GM18508 (cell line): ENCODE measurements at regions not wholly inside any gene's neighbourhood (a gene's known extent, or its start where the extent isn't known, plus 50 kb on each side); places are given as distances from the start of the nearest gene placed in this dataset.

Source experiments
- ATAC-seq: cut with Tn5 transposase; IDR thresholded peaks from one replicate; pipeline ENCODE4 v1.9.1; 2021; ENCODE audit warnings: moderate number of reproducible peaks; ENCODE audit not compliant: insufficient read depth, unreplicated experiment

DNA sequence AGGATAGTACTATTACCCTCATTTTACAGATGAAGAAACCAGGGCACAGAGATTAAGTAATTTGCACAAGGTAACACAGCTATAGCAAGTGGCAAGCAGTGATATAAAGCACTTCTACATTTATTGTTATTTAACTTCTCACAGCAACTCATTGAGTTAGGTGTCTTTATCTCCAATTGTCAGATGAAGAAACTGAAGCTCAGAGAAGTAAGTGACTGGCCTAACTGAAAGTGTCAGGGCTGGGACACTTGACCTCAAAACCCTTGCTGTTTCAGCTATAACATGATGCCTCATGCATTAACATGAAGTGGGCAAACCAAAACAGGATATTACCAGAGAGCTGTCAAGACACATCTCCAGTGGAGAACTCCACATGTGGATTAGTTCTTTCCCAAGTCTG is 65.8 kb upstream of the LEKR1 start:
- ATAC-seq, result peak; percentile 85

- no peak for ATAC-seq
Measured at GRCh38 chr3:156761007-156761406, 65.1 kb upstream of the LEKR1 start.

GRCh38 chr3:156761713-156762451 is 64.3 kb upstream of the LEKR1 start:
- no peak for ATAC-seq

DNA sequence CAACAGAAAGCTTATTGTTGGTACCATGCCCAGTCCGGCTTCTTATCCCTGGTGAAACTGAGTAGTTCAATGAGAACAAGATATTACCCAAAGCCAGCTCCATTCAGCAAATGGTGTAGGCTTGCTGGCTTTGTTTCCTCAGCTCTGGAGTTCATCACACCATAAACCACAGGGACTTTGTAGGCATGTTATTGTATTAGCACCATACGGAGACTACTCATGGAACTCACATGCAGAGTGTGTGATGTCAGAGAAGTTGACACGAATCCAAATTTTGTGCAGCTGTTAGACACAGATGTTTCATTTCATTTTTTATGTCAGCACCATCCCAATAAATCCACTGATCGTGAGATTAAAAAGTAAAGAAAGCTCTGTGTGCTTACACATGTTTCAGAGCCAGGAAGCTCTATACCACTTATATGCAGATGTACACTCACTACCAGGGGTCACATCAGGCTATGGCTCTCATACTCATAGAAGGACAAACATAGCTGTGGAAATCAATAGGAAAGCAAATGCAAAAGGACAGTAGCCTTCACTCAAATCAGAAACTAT is 63.4 kb upstream of the LEKR1 start:
- no peak for ATAC-seq

DNA sequence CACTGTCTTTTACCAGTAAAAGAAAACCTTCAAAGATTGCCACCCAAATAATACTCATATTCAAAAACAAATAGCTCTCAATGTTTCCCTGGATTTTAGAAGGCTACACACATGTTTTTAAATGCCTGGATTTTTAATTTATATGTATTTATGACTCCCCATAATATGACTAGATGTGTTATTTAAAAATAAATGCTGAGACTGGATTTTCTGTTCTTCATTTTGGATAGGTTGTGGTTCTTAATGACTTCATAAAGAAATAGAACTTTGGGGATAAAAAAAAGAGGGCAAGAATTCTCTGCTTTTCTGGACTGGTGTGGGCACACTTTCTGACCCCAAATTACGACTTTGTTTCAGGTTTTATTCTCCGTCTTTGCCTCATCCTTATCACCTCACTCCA is 62.8 kb upstream of the LEKR1 start:
- no peak for ATAC-seq

DNA sequence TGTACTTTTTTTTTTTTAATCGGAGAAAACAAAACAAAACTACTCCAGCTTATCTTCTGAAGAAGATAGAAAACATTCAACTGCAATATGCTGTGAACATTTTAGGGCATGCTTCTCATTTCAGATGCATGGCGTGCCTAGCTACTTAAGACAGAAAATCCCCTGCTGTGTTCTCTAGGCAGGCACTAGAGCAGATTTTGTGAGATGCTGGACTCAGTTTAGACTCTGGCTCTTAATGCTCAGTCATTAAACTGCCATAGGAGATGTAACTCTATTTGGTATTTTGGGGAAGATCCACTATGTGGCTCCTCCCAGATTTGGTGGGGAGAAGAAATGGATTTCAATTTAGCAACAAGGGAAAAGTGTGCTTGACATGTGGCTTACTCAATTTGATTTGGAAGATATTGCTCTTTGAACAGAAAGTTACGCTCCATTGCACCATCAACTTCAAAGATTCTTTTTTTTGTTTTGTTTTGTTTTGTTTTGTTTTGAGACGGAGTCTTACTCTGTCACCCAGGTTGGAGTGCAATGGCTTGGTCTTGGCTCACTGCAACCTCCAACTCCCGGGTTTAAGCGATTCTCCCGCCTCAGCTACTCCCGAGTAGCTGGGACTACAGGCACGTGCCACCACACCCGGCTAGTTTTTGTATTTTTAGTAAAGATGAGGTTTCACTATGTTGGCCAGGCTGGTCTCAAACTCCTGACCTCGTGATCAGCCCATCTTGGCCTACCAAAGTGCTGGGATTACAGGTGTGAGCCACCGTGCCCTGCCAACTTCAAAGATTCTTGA is 62.0 kb upstream of the LEKR1 start:
- no peak for ATAC-seq

DNA sequence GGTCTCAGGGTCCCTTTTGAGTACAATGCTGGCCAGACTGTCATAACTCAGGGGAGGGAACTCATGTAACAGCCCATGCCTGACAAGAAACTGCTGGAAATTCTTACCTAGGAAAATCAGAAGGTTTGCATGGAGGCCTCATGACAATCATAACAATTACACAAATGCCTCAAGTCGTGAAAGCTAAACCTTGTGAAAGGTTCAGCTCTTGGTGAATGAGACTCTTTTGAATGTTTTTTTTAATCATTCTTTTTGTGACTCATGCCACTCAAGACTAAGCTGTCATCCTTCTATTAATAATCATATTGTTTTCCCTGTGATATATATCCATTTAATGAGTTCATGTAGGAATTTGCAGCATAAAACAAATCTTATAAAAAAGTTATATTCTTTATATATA is 61.4 kb upstream of the LEKR1 start:
- ATAC-seq, result no peak

GRCh38 chr3:156768390-156768789 is 57.8 kb upstream of the LEKR1 start:
- no peak for ATAC-seq

- ATAC-seq, result no peak
Measured at GRCh38 chr3:156769721-156770654, 56.2 kb upstream of the LEKR1 start.

DNA sequence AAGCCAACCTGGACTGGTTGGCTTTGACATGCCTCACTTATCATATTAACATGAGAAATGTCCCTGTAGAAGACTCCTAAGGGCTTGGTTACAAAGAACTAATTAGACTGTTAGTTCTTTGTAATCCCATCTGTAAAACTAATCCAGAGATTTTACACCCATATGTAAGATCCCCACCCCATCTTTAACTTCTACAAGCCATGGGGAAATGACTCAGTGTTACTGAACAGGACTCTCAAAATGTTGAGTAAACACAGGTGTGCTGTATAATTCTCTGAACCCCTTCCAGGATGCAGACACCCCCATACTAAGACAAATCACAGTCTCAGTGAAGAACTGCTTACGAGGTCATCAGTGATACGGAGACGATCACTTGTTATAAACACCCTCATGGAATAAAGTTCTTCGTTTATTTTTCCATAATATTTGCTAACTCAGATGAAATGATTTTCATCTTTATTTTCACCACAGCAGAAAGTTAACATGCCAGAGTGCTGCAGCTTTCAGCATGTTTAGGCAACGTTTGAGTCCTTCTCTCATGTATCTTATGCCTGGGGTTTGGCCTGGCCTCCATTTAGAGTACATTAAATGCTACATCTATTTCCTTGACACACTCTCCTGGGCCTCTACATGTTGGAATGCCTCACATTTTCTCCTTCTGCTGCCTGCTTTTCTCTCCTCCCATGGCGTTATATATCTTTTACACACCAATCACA is 55.3 kb upstream of the LEKR1 start:
- ATAC-seq, result no peak

DNA sequence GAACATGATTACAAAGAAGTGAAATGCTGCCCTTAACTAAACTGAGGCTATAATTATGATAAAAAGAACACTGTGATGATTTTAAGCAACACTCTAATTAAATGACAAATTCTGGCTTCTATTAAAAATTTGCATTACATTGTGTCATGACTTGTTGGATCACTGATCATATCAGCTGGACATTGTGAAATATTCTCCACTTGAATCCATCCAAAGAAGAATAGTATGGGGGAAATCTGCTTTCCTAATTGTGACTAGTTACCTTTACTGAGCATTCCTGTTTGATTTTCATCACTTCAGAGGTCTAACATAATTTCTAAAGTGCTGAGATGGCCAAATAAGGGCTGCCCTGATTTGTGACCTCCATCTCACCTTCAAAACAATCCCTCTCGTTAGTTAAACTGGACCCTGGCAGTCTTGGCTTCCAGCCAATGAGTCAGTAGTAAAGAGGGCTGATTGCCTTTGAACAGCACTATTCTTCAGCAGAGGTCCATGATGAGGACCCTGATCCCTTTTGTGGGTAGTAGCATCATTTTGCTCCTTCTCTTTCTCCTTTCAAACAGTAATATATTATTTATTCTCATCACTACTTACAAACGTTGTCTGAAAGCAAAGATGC is 53.5 kb upstream of the LEKR1 start:
- no peak for ATAC-seq

GRCh38 chr3:156776031-156776430 is 50.1 kb upstream of the LEKR1 start:
- ATAC-seq, result no peak
